Parathyroid adenoma (tissue), 2 donors: ENCODE measurements at regions not wholly inside any gene's neighbourhood (a gene's known extent, or its start where the extent isn't known, plus 50 kb on each side); places are given as distances from the start of the nearest gene placed in this dataset.

ENCODE experiments used
- H2AFZ ChIP-seq: fragments of 300-600 bp; sonication (generic); one replicate; pipeline ENCODE4 v1.7.0; 2017; ENCODE audit warnings: antibody characterized with exemption, mild to moderate bottlenecking
- H3K27ac ChIP-seq: fragments of 300-600 bp; sonication (generic); one replicate; pipeline ENCODE4 v1.7.0; 2017
- H3K27me3 ChIP-seq: fragments of 300-600 bp; sonication (generic); one replicate; pipeline ENCODE4 v1.7.0; 2017; ENCODE audit warnings: low read length; ENCODE audit not compliant: control insufficient read depth, insufficient read depth
- H3K36me3 ChIP-seq: fragments of 300-600 bp; sonication (generic); one replicate; pipeline ENCODE4 v1.7.0; 2017; ENCODE audit warnings: low read length; ENCODE audit not compliant: control insufficient read depth, insufficient read depth
- H3K4me1 ChIP-seq: fragments of 300-600 bp; sonication (generic); one replicate; pipeline ENCODE4 v1.7.0; 2017; ENCODE audit warnings: control low read depth
- H3K4me2 ChIP-seq: fragments of 300-600 bp; sonication (generic); one replicate; pipeline ENCODE4 v1.7.0; 2017; ENCODE audit warnings: low read length
- H3K4me3 ChIP-seq: fragments of 300-600 bp; sonication (generic); one replicate; pipeline ENCODE4 v1.7.0; 2017; ENCODE audit warnings: low read depth, low read length
- H3K79me2 ChIP-seq: fragments of 300-600 bp; sonication (generic); one replicate; pipeline ENCODE4 v1.7.0; 2017; ENCODE audit warnings: control low read depth
- H3K9ac ChIP-seq: fragments of 300-600 bp; sonication (generic); one replicate; pipeline ENCODE4 v1.7.0; 2017; ENCODE audit warnings: mild to moderate bottlenecking
- H3K9me3 ChIP-seq: fragments of 300-600 bp; sonication (generic); one replicate; pipeline ENCODE4 v1.7.0; 2017; ENCODE audit warnings: low read length; ENCODE audit not compliant: control insufficient read depth
- CTCF ChIP-seq: fragments of 300-600 bp; sonication (generic); IDR thresholded peaks from one replicate; pipeline ENCODE4 v1.7.0; 2017; ENCODE audit warnings: antibody characterized with exemption, mild to moderate bottlenecking
- donor health status: primary hyperparathyroidism.

GRCh38 chr13:50629497-50629896 is 214.0 kb downstream of the DLEU7 start:
- Histone ChIP-seq H3K36me3 (no peaks in the 10 kb centered on the region), H3K79me2 (no peaks in the 10 kb centered on the region), H2AFZ (no peak overlapping the region), H3K4me3 (no peak overlapping the region), H3K9ac (no peak overlapping the region), H3K27me3 (no peaks in the 10 kb centered on the region), H3K27ac (no peak overlapping the region), H3K4me1 (no peaks in the 10 kb centered on the region), H3K4me2 (no peak overlapping the region), H3K9me3 (no peaks in the 10 kb centered on the region)
- TF ChIP-seq CTCF = no peak

- TF ChIP-seq CTCF = no peak
- Histone ChIP-seq H3K4me3 (no peak overlapping the region), H3K36me3 (no peaks in the 10 kb centered on the region)
Observed at GRCh38 chr13:50629966-50630365, 213.5 kb downstream of the DLEU7 start.

GRCh38 chr13:50631041-50631440 is 212.5 kb downstream of the DLEU7 start:
- no peak overlapping the region for H3K4me3 ChIP-seq
- TF ChIP-seq CTCF = no peak
- no peak overlapping the region for H3K9ac ChIP-seq
- H3K4me2 ChIP-seq = no peak overlapping the region
- H2AFZ ChIP-seq = no peak overlapping the region
- H3K79me2 ChIP-seq = no peaks in the 10 kb centered on the region
- no peaks in the 10 kb centered on the region for H3K36me3 ChIP-seq
- H3K9me3 ChIP-seq = no peaks in the 10 kb centered on the region
- no peak overlapping the region for H3K27ac ChIP-seq
- H3K27me3 ChIP-seq = no peaks in the 10 kb centered on the region
- no peaks in the 10 kb centered on the region for H3K4me1 ChIP-seq

More at GRCh38 chr13:50629966-50630365, 213.5 kb downstream of the DLEU7 start:
- Histone ChIP-seq H3K4me2 (no peak overlapping the region), H3K9me3 (no peaks in the 10 kb centered on the region), H3K79me2 (no peaks in the 10 kb centered on the region), H3K9ac (no peak overlapping the region), H2AFZ (no peak overlapping the region), H3K27me3 (no peaks in the 10 kb centered on the region), H3K27ac (no peak overlapping the region), H3K4me1 (no peaks in the 10 kb centered on the region)

- Histone ChIP-seq H3K27ac (no peak overlapping the region), H3K79me2 (no peaks in the 10 kb centered on the region)
Observed at GRCh38 chr13:50634339-50634738, 209.2 kb downstream of the DLEU7 start.

More at GRCh38 chr13:50634339-50634738, 209.2 kb downstream of the DLEU7 start:
- no peaks in the 10 kb centered on the region for H3K36me3 ChIP-seq
- no peak for TF ChIP-seq CTCF
- H3K4me3 ChIP-seq = no peak overlapping the region
- H3K4me1 ChIP-seq = no peaks in the 10 kb centered on the region
- no peaks in the 10 kb centered on the region for H3K9me3 ChIP-seq
- H3K9ac ChIP-seq = no peak overlapping the region
- no peak overlapping the region for H3K4me2 ChIP-seq
- H3K27me3 ChIP-seq = no peaks in the 10 kb centered on the region
- no peak overlapping the region for H2AFZ ChIP-seq
